Neural progenitor cell (in vitro differentiated cells): ENCODE measurements at regions not wholly inside any gene's neighbourhood (a gene's known extent, or its start where the extent isn't known, plus 50 kb on each side); places are given as distances from the start of the nearest gene placed in this dataset.

ENCODE experiments used
- DNase-seq: peaks from one replicate; pipeline ENCODE4 v3.0.0-alpha.2; 2016; ENCODE audit warnings: low spot score
- H2AFZ ChIP-seq: fragments of 200-600 bp; sonication (generic); replicated peaks from 2 replicates; pipeline ENCODE4 v1.6.1; 2016; ENCODE audit warnings: antibody characterized with exemption
- H3F3A ChIP-seq: fragments of 200-600 bp; sonication (generic); 2 replicates; pipeline ENCODE4 v1.6.1; 2016; ENCODE audit warnings: antibody characterized with exemption, low read depth
- H3K27ac ChIP-seq: fragments of 200-600 bp; sonication (generic); 2 replicates; pipeline ENCODE4 v1.5.1; 2016; ENCODE audit warnings: mild to moderate bottlenecking
- H3K27me3 ChIP-seq: fragments of 200-600 bp; sonication (generic); 2 replicates; pipeline ENCODE4 v1.6.1; 2016; ENCODE audit warnings: mild to moderate bottlenecking, moderate library complexity
- H3K36me3 ChIP-seq: fragments of 200-600 bp; sonication (generic); 2 replicates; pipeline ENCODE4 v1.5.1; 2016
- H3K4me1 ChIP-seq: fragments of 200-600 bp; sonication (generic); 2 replicates; pipeline ENCODE4 v1.6.1; 2016; ENCODE audit warnings: mixed run types
- H3K4me2 ChIP-seq: fragments of 200-600 bp; sonication (generic); 2 replicates; pipeline ENCODE4 v1.6.1; 2016
- H3K4me3 ChIP-seq: fragments of 200-600 bp; sonication (generic); 2 replicates; pipeline ENCODE4 v1.5.1; 2016
- H3K79me2 ChIP-seq: fragments of 200-600 bp; sonication (generic); 2 replicates; pipeline ENCODE4 v1.6.1; 2016; ENCODE audit warnings: low read depth
- H3K9ac ChIP-seq: fragments of 200-600 bp; sonication (generic); 2 replicates; pipeline ENCODE4 v1.6.1; 2016
- H3K9me3 ChIP-seq: fragments of 200-600 bp; sonication (generic); 2 replicates; pipeline ENCODE4 v1.5.1; 2016; ENCODE audit warnings: low read depth
- H4K20me1 ChIP-seq: fragments of 200-600 bp; sonication (generic); 2 replicates; pipeline ENCODE4 v1.6.1; 2016; ENCODE audit warnings: low read depth
- H3K27ac Mint-ChIP-seq: 3 replicates; pipeline ENCODE4 v1.8.0; 2021; ENCODE audit warnings: mixed read lengths
- H3K27me3 Mint-ChIP-seq: 2 replicates; pipeline ENCODE4 v1.8.0; 2022; ENCODE audit warnings: low read depth, mild to moderate bottlenecking, inconsistent platforms, moderate library complexity, mixed read lengths; ENCODE audit not compliant: insufficient read depth
- H3K36me3 Mint-ChIP-seq: 3 replicates; pipeline ENCODE4 v1.8.0; 2021; ENCODE audit warnings: mixed read lengths
- H3K4me1 Mint-ChIP-seq: 3 replicates; pipeline ENCODE4 v1.8.0; 2021; ENCODE audit warnings: mixed read lengths
- H3K4me3 Mint-ChIP-seq: 3 replicates; pipeline ENCODE4 v1.8.0; 2021; ENCODE audit warnings: mild to moderate bottlenecking, moderate library complexity, mixed read lengths
- H3K9me3 Mint-ChIP-seq: 3 replicates; pipeline ENCODE4 v1.8.0; 2020; ENCODE audit warnings: mixed read lengths
- CTCF ChIP-seq: fragments of 200-600 bp; sonication (generic); IDR thresholded peaks from 2 replicates; pipeline ENCODE4 v1.5.1; 2017; ENCODE audit warnings: antibody characterized with exemption, mild to moderate bottlenecking
- EZH2 ChIP-seq: fragments of 200-600 bp; sonication (generic); IDR thresholded peaks from 2 replicates; pipeline ENCODE4 v1.6.1; 2017; ENCODE audit warnings: antibody characterized with exemption, mild to moderate bottlenecking, moderate library complexity
- EZH2phosphoT487 ChIP-seq: fragments of 200-600 bp; sonication (generic); IDR thresholded peaks from 2 replicates; pipeline ENCODE4 v1.6.1; 2017; ENCODE audit warnings: antibody characterized with exemption

- H3K4me2 ChIP-seq: no peak overlapping the region
Observed at GRCh38 chr7:94182066-94182465, 177.9 kb upstream of the BET1 start.

GRCh38 chr7:94182721-94183120 lies 178.6 kb upstream of the BET1 start:
- DNase-seq: no peak
- Histone ChIP-seq H3K27ac (no peak overlapping the region), H4K20me1 (no peaks in the 10 kb centered on the region), H3K27me3 (no peaks in the 10 kb centered on the region), H3K4me3 (no peak overlapping the region), H2AFZ (no peak overlapping the region), H3K9ac (no peak overlapping the region), H3K4me2 (no peak overlapping the region), H3K36me3 (no peaks in the 10 kb centered on the region), H3F3A (no peaks in the 10 kb centered on the region), H3K4me1 (no peaks in the 10 kb centered on the region), H3K79me2 (no peaks in the 10 kb centered on the region), H3K9me3 (no peaks in the 10 kb centered on the region)
- H3K4me3 Mint-ChIP-seq: no peak overlapping the region
- TF ChIP-seq CTCF (no peak), EZH2phosphoT487 (no peak), EZH2 (no peak)
- peaks cover 7% of the 10 kb centered on the region for H3K4me1 Mint-ChIP-seq
- H3K27ac Mint-ChIP-seq: no peak overlapping the region
- H3K36me3 Mint-ChIP-seq: no peaks in the 10 kb centered on the region
- peaks cover 5% of the 10 kb centered on the region for H3K27me3 Mint-ChIP-seq
- H3K9me3 Mint-ChIP-seq: peaks cover 11% of the 10 kb centered on the region

More at GRCh38 chr7:94182066-94182465, 177.9 kb upstream of the BET1 start:
- Histone ChIP-seq H3K27ac (no peak overlapping the region), H2AFZ (no peak overlapping the region), H3K27me3 (no peaks in the 10 kb centered on the region), H4K20me1 (no peaks in the 10 kb centered on the region), H3K4me3 (no peak overlapping the region), H3K9ac (no peak overlapping the region), H3K4me1 (no peaks in the 10 kb centered on the region), H3K9me3 (no peaks in the 10 kb centered on the region), H3K79me2 (no peaks in the 10 kb centered on the region), H3F3A (no peaks in the 10 kb centered on the region), H3K36me3 (no peaks in the 10 kb centered on the region)
- TF ChIP-seq EZH2phosphoT487: no peak
- no peak for TF ChIP-seq EZH2
- TF ChIP-seq CTCF: no peak
- H3K36me3 Mint-ChIP-seq: no peaks in the 10 kb centered on the region
- no peak overlapping the region for H3K4me3 Mint-ChIP-seq
- DNase-seq: no peak
- H3K4me1 Mint-ChIP-seq: peaks cover 7% of the 10 kb centered on the region
- no peak overlapping the region for H3K27ac Mint-ChIP-seq
- H3K9me3 Mint-ChIP-seq: peaks cover 8% of the 10 kb centered on the region
- H3K27me3 Mint-ChIP-seq: peaks cover 5% of the 10 kb centered on the region

GRCh38 chr7:94183289-94183749 lies 179.2 kb upstream of the BET1 start:
- Mint-ChIP-seq H3K4me1 (peaks cover 7% of the 10 kb centered on the region), H3K27me3 (peaks cover 5% of the 10 kb centered on the region), H3K4me3 (no peak overlapping the region), H3K9me3 (peaks cover 17% of the 10 kb centered on the region), H3K27ac (peak overlapping the region; percentile 57), H3K36me3 (no peaks in the 10 kb centered on the region)
- no peak overlapping the region for H2AFZ ChIP-seq
- no peaks in the 10 kb centered on the region for H3F3A ChIP-seq
- peak; percentile 11 for DNase-seq
- H3K4me2 ChIP-seq: no peak overlapping the region
- no peaks in the 10 kb centered on the region for H3K4me1 ChIP-seq
- no peaks in the 10 kb centered on the region for H4K20me1 ChIP-seq
- H3K9me3 ChIP-seq: no peaks in the 10 kb centered on the region
- TF ChIP-seq EZH2 (no peak), CTCF (no peak), EZH2phosphoT487 (no peak)
- no peaks in the 10 kb centered on the region for H3K79me2 ChIP-seq
- no peak overlapping the region for H3K4me3 ChIP-seq
- no peak overlapping the region for H3K27ac ChIP-seq
- H3K9ac ChIP-seq: no peak overlapping the region
- no peaks in the 10 kb centered on the region for H3K36me3 ChIP-seq
- no peaks in the 10 kb centered on the region for H3K27me3 ChIP-seq
